Inflammatory macrophage treated with lipopolysaccharide for 4 hours (primary cell): ENCODE measurements at regions not wholly inside any gene's neighbourhood (a gene's known extent, or its start where the extent isn't known, plus 50 kb on each side); places are given as distances from the start of the nearest gene placed in this dataset.
"Not testable (repeated sequence)": the region's sequence is repeated elsewhere in the genome, so short reads cannot be mapped to it uniquely, and the experiment has no call there.

Experiments
- DNase-seq: peaks from one replicate; pipeline ENCODE4 v3.0.0-alpha.2; 2020

GRCh38 chr13:111005364-111005763 lies 90.5 kb upstream of the ANKRD10 start:
- no peak for DNase-seq

GRCh38 chr13:111004444-111004843 lies 89.6 kb upstream of the ANKRD10 start:
- no peak for DNase-seq

- DNase-seq: no peak
Measured at GRCh38 chr13:111001636-111002035, 86.8 kb upstream of the ANKRD10 start.

GRCh38 chr13:110993788-110994187 lies 78.9 kb upstream of the ANKRD10 start:
- no peak for DNase-seq

- DNase-seq: no peak
Measured at GRCh38 chr13:110991991-110992508, 77.2 kb upstream of the ANKRD10 start.

- no peak for DNase-seq
Measured at GRCh38 chr13:110989331-110989730, 74.5 kb upstream of the ANKRD10 start.

- no peak for DNase-seq
Measured at GRCh38 chr13:110985541-110985940, 70.7 kb upstream of the ANKRD10 start.

GRCh38 chr13:110984798-110985197 lies 69.9 kb upstream of the ANKRD10 start:
- DNase-seq: no peak

- no peak for DNase-seq
Measured at GRCh38 chr13:110984381-110984780, 69.5 kb upstream of the ANKRD10 start.

GRCh38 chr13:110983241-110983640 lies 68.4 kb upstream of the ANKRD10 start:
- no peak for DNase-seq

- DNase-seq: no peak
Measured at GRCh38 chr13:110981379-110981778, 66.5 kb upstream of the ANKRD10 start.

- no peak for DNase-seq
Measured at GRCh38 chr13:110980921-110981320, 66.1 kb upstream of the ANKRD10 start.

GRCh38 chr13:110979149-110979548 lies 64.3 kb upstream of the ANKRD10 start:
- not testable (repeated sequence) for DNase-seq

GRCh38 chr13:110978390-110978789 lies 63.5 kb upstream of the ANKRD10 start:
- DNase-seq: no peak

GRCh38 chr13:110976785-110977184 lies 61.9 kb upstream of the ANKRD10 start:
- DNase-seq: no peak

- no peak for DNase-seq
Measured at GRCh38 chr13:110973007-110973700, 58.3 kb upstream of the ANKRD10 start.

GRCh38 chr13:110971486-110971885 lies 56.6 kb upstream of the ANKRD10 start:
- DNase-seq: no peak

GRCh38 chr13:110967156-110967855 lies 52.4 kb upstream of the ANKRD10 start:
- not testable (repeated sequence) for DNase-seq

GRCh38 chr13:110965755-110966134 lies 50.9 kb upstream of the ANKRD10 start:
- DNase-seq: no peak

GRCh38 chr13:110965038-110965754 lies 50.3 kb upstream of the ANKRD10 start:
- DNase-seq: peak; percentile 16
